ENCODE measurements at regions not wholly inside any gene's neighbourhood (a gene's known extent, or its start where the extent isn't known, plus 50 kb on each side); places are given as distances from the start of the nearest gene placed in this dataset.

- Histone ChIP-seq H3K9ac (ENCODE audit: insufficient read depth, low read length, poor library complexity, severe bottlenecking) (no peak overlapping the region), H3K36me3 (replicated peaks in 1 of 2; ENCODE audit: control insufficient read depth in 1 of 2, insufficient read depth in 2 of 2, low read length in 2 of 2) (no peaks in the 10 kb centered on the region), H3K4me3 (replicated peaks in 1 of 3; ENCODE audit: low read depth in 2 of 3, low read length in 3 of 3) (no peak overlapping the region), H3K79me2 (ENCODE audit: insufficient read depth, low read length) (no peaks in the 10 kb centered on the region), H3K4me1 (ENCODE audit: control insufficient read depth in 1 of 2, insufficient read depth in 2 of 2, low read length in 2 of 2) (no peaks in the 10 kb centered on the region), H3K27ac (ENCODE audit: low read depth in 1 of 2, low read length in 2 of 2) (no peak overlapping the region), H3K9me3 (replicated peaks in 1 of 2; ENCODE audit: control insufficient read depth in 1 of 2, insufficient read depth in 1 of 2, low read length in 2 of 2) (no peaks in the 10 kb centered on the region), H2AFZ (ENCODE audit: insufficient read depth, low read depth, low read length, poor library complexity, severe bottlenecking) (no peak overlapping the region), H3K4me2 (replicated peaks; ENCODE audit: extremely low read depth, low read length, poor library complexity, severe bottlenecking) (no peak overlapping the region), H3K27me3 (ENCODE audit: control insufficient read depth in 2 of 2, insufficient read depth in 2 of 2, low read length in 2 of 2) (no peaks in the 10 kb centered on the region), H4K20me1 (ENCODE audit: insufficient read depth, low read length) (no peaks in the 10 kb centered on the region)
- no peak for DNase-seq
- peak overlapping the region in 1 of 7 donors; percentile 40 for H3K27ac Mint-ChIP-seq
- 64% methylated on average over 4 of the region's 9 CpGs for WGBS (ENCODE audit: insufficient coverage)
- intact Hi-C loops (cut with micrococcal nuclease), result no loop called here
- peaks cover 2% of the 10 kb centered on the region for H3K4me1 Mint-ChIP-seq
- H3K36me3 Mint-ChIP-seq, result no peaks in the 10 kb centered on the region
- TF ChIP-seq CTCF (IDR thresholded peaks at IDR 0.05), result no peak
- H3K9me3 Mint-ChIP-seq, result peaks cover 0 to 4% (median 0%) of the 10 kb centered on the region in 7 donors
- peaks cover 3 to 9% (median 4%) of the 10 kb centered on the region in 3 donors for H3K27me3 Mint-ChIP-seq (ENCODE audit: low read depth in 3 of 3)
- H3K4me3 Mint-ChIP-seq, result no peak overlapping the region
Observed at GRCh38 chr2:121890041-121890440, 134.6 kb downstream of the TSN start.

DNA sequence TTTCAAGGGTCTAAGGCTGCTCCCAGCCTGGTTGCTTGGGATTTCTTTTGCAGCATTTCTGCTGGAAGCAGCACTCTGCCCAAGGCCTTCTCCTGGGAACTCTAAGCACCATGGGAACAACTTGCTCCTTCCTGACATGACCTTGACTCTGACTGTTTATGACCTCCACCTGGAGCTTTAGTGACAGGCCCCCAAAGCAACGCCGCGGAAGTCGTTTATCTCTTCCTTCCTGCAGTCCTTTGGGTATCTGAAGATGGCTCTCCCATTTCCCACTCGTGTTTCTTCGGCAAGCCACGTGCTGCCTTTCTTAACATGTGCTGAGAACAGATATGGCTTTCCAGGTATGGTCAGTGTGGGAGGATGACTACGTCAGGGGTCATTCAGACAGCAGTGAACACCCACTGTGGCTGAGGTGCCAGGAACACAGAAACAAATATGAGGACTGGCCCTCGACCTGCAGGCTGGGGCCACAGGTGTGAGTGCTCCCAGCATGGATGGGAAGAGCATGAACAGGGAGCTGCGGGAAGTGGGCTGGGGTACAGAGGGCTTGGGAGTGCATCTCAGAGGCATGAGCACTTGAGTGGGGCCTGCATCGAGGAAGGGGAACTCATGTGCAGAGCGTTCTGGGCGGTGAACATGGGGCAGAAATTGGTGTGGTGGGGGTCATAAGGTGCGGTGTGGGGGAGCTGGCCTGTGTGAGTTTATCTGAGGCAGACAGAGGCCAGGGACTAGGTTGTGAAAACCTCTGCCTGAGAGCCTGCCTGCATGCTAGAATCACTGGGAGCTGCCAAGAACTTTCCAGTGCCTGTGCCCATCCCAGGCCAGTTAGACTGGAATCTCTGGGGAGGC is 140.5 kb downstream of the TSN start:
- Histone ChIP-seq H3K36me3 (replicated peaks in 1 of 2; ENCODE audit: control insufficient read depth in 1 of 2, insufficient read depth in 2 of 2, low read length in 2 of 2) (no peaks in the 10 kb centered on the region), H3K4me3 (replicated peaks in 1 of 3; ENCODE audit: low read depth in 2 of 3, low read length in 3 of 3) (no peak overlapping the region), H3K79me2 (ENCODE audit: insufficient read depth, low read length) (no peaks in the 10 kb centered on the region), H2AFZ (ENCODE audit: insufficient read depth, low read depth, low read length, poor library complexity, severe bottlenecking) (no peak overlapping the region), H3K9me3 (replicated peaks in 1 of 2; ENCODE audit: control insufficient read depth in 1 of 2, insufficient read depth in 1 of 2, low read length in 2 of 2) (no peaks in the 10 kb centered on the region), H3K27ac (ENCODE audit: low read depth in 1 of 2, low read length in 2 of 2) (no peak overlapping the region), H3K27me3 (ENCODE audit: control insufficient read depth in 2 of 2, insufficient read depth in 2 of 2, low read length in 2 of 2) (no peaks in the 10 kb centered on the region), H3K4me2 (replicated peaks; ENCODE audit: extremely low read depth, low read length, poor library complexity, severe bottlenecking) (no peak overlapping the region), H3K9ac (ENCODE audit: insufficient read depth, low read length, poor library complexity, severe bottlenecking) (no peak overlapping the region), H3K4me1 (ENCODE audit: control insufficient read depth in 1 of 2, insufficient read depth in 2 of 2, low read length in 2 of 2) (no peaks in the 10 kb centered on the region), H4K20me1 (ENCODE audit: insufficient read depth, low read length) (no peaks in the 10 kb centered on the region)
- Mint-ChIP-seq H3K4me1 (no peaks in the 10 kb centered on the region), H3K27ac (no peak overlapping the region), H3K36me3 (no peaks in the 10 kb centered on the region), H3K27me3 (ENCODE audit: low read depth in 3 of 3) (peaks cover 0 to 5% (median 3%) of the 10 kb centered on the region in 3 donors), H3K9me3 (peaks cover 0 to 4% (median 0%) of the 10 kb centered on the region in 7 donors), H3K4me3 (no peak overlapping the region)
- no peak for DNase-seq
- WGBS (ENCODE audit: insufficient coverage), result 84% methylated on average over 14 of the region's 14 CpGs
- intact Hi-C loops (cut with micrococcal nuclease), result no loop called here
- no peak for TF ChIP-seq CTCF (IDR thresholded peaks at IDR 0.05)
